ENCODE measurements at regions not wholly inside any gene's neighbourhood (a gene's known extent, or its start where the extent isn't known, plus 50 kb on each side); places are given as distances from the start of the nearest gene placed in this dataset.

DNA sequence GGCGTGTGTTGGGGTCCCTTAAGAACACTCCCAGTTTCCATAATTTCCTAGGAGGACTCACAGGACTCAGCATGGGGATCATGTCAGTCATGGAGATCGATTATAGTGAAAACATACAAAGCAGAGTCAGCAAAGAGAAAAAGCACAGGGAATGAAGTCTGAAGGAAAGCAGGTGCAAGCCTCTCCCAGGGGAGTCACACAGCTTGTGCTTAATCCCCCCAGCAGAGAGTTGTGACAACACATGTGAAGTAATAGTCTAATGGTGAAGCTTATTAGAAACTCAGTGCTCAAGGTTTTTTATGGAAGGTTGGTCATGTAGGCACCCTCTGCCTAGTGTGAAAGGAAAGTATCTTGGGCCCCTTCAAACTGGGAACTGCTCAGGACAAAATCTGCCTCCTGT, 149.0 kb upstream of the SEL1L start:
- no peak overlapping the region for H3K4me3 ChIP-seq (ENCODE audit: low read depth, low read length)
- TF ChIP-seq, protein P1, sequence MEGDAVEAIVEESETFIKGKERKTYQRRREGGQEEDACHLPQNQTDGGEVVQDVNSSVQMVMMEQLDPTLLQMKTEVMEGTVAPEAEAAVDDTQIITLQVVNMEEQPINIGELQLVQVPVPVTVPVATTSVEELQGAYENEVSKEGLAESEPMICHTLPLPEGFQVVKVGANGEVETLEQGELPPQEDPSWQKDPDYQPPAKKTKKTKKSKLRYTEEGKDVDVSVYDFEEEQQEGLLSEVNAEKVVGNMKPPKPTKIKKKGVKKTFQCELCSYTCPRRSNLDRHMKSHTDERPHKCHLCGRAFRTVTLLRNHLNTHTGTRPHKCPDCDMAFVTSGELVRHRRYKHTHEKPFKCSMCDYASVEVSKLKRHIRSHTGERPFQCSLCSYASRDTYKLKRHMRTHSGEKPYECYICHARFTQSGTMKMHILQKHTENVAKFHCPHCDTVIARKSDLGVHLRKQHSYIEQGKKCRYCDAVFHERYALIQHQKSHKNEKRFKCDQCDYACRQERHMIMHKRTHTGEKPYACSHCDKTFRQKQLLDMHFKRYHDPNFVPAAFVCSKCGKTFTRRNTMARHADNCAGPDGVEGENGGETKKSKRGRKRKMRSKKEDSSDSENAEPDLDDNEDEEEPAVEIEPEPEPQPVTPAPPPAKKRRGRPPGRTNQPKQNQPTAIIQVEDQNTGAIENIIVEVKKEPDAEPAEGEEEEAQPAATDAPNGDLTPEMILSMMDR (IDR thresholded peaks at IDR 0.05; ENCODE audit: low read depth, low read length) = no peak

DNA sequence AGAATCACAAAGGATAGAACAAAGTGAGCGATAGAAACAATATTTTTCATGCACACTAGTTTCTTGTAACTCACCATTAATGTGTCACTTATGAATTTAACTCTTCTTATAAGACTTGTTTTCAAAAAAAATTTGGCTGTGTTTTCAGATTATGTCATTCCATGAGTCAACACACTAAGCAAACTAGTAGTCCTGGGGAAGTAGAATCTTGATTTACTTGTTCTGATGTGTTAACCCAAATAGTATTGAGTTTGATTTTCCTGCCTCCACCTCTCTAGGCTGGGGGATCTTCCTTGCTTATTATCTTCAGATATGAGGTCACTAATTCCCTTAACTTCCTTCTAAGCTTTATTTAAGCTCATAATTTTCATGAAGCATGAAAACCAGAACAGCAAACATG, 151.0 kb upstream of the SEL1L start:
- no peak overlapping the region for H3K4me3 ChIP-seq (ENCODE audit: low read depth, low read length)
- TF ChIP-seq, protein P1 (IDR thresholded peaks at IDR 0.05; ENCODE audit: low read depth, low read length) = no peak

DNA sequence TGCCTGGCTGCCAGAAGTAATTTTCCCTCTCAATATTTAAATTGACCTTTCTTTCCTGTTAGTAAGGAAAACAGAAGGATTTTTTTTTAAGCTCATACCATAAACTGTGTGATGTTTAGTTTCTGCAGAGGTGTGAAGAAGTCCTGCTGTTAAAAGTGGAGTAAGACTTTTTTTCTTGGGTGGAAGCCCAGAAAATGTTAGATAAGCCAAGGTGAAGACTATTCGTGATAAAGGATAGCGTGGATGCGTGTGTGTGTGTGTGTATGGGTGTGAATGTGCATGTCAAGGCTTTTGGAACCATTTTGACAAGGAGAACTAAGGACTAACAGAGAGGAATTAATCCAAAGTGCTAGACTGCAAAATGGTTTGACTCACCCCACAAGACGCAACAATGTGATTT, 152.9 kb upstream of the SEL1L start:
- no peak overlapping the region for H3K4me3 ChIP-seq (ENCODE audit: low read depth, low read length)

DNA sequence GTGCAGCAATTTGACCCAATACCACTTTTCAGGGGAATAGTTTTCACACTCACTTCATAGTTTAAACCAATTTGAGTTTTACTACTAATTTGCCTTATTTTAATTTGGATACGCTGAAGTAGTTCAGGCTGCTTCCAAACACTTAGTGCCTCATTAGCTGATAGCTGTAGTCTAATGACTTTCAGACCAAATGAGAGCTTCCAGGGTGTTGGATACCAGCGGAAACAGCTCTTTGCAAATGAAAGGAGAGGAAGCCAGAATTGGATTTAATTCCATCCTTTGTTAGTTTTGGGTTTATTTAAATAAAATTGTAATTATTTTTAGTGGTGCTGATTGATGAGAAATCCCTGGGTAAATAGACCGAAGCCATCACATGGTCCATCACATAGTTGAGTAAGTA, 158.3 kb upstream of the SEL1L start:
- H3K4me3 ChIP-seq (ENCODE audit: low read depth, low read length) = no peak overlapping the region
- TF ChIP-seq, protein P1 (IDR thresholded peaks at IDR 0.05; ENCODE audit: low read depth, low read length) = no peak

More for the DNA sequence above, 152.9 kb upstream of the SEL1L start:
- TF ChIP-seq, protein P1 (IDR thresholded peaks at IDR 0.05; ENCODE audit: low read depth, low read length) = no peak

DNA sequence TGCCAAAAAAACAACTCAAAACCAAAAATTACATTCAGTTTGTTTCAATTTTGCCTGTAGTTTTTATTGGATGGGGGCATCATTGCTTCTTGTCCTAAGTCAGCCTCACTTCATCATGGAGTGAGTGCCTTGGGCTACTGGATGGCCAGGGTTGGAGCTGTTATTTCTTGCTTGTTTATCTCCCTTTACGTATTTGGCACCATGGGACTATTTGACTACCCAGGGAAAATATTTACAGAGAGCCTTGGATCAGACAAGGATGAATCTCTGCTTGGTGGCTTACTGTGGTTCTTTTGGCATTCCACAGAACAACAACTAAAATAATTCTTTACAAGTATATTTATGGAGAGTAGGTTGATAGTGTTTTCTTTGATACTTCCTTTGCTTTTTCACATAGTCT, 160.8 kb upstream of the SEL1L start:
- H3K4me3 ChIP-seq (ENCODE audit: low read depth, low read length) = no peak overlapping the region
- TF ChIP-seq, protein P1 (IDR thresholded peaks at IDR 0.05; ENCODE audit: low read depth, low read length) = no peak

DNA sequence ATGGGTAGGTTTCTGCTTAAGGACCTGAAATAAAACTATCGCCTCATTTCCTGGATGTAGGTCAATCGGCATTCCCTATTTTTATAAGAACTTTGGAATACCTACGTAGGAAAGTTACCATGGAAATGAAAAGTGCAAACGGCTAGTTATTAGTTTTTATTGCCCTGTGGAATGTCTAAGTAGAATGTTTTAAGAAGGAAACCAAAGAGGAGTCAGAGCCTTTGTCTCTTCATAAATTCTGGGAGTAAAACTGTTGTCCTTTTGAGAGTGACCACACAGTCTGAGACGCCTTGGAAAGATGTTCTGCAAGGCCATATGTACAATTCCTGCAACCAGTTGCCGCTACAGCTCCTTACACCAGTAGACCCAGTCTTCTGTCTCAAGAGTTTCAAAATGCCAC, 176.0 kb upstream of the SEL1L start:
- no peak overlapping the region for H3K4me3 ChIP-seq (ENCODE audit: low read depth, low read length)
- TF ChIP-seq, protein P1 (IDR thresholded peaks at IDR 0.05; ENCODE audit: low read depth, low read length) = no peak

DNA sequence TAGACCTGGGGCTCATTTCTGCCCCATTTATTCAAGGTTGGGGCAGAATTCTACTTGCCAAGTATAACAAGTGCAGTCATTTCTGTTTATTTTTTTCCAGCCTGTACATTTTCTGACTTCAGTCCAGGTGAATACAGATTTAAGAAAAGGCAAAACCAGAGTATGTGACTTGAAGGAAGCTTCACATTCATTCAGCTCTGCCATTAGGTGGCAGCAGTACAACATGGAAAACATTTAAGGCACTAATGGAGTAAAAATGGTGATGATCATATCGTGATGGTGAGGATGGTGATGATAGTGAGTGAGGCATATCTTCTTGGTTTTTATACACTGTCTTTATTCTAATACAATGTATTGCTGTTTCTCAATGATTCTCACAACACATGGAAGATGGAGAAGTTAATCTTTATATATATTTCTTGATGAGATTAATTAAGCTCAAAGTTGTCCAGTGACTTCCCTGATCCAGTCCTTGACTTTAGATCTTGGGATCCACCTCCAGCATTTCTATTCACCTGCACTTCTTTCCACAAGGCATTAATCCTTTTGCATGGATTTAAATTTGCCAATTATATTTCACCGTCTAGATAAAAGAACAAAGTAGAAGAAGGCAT, 176.7 kb upstream of the SEL1L start:
- H3K4me3 ChIP-seq (ENCODE audit: low read depth, low read length) = no peak overlapping the region
- TF ChIP-seq, protein P1 (IDR thresholded peaks at IDR 0.05; ENCODE audit: low read depth, low read length) = no peak

All from WI38 (cell line).